HG03066 (cell line): ENCODE measurements at regions not wholly inside any gene's neighbourhood (a gene's known extent, or its start where the extent isn't known, plus 50 kb on each side); places are given as distances from the start of the nearest gene placed in this dataset.
"Not testable (repeated sequence)": the region's sequence is repeated elsewhere in the genome, so short reads cannot be mapped to it uniquely, and the experiment has no call there.

Source experiments
- ATAC-seq: cut with Tn5 transposase; IDR thresholded peaks from one replicate; pipeline ENCODE4 v1.9.1; 2021; ENCODE audit warnings: low read depth; ENCODE audit not compliant: unreplicated experiment

- no peak for ATAC-seq
These were observed 152.7 kb downstream of the C4orf33 start for GRCh38 chr4:129248621-129249020.

GRCh38 chr4:129254126-129254525, 158.2 kb downstream of the C4orf33 start:
- no peak for ATAC-seq

GRCh38 chr4:129254526-129254925, 158.6 kb downstream of the C4orf33 start:
- ATAC-seq: no peak

- no peak for ATAC-seq
These were observed 165.6 kb downstream of the C4orf33 start for GRCh38 chr4:129261584-129261983.

GRCh38 chr4:129264008-129264657, 168.2 kb downstream of the C4orf33 start:
- peak; percentile 98 for ATAC-seq

- ATAC-seq: no peak
These were observed 182.9 kb downstream of the C4orf33 start for GRCh38 chr4:129278868-129279267.

- ATAC-seq: no peak
These were observed 186.3 kb downstream of the C4orf33 start for GRCh38 chr4:129282293-129282692.

GRCh38 chr4:129292194-129292593, 196.2 kb downstream of the C4orf33 start:
- ATAC-seq: not testable (repeated sequence)

GRCh38 chr4:129314781-129315180, 218.8 kb downstream of the C4orf33 start:
- no peak for ATAC-seq

- ATAC-seq: no peak
These were observed 227.0 kb downstream of the C4orf33 start for GRCh38 chr4:129322920-129323319.

GRCh38 chr4:129323658-129324057, 227.7 kb downstream of the C4orf33 start:
- ATAC-seq: no peak

GRCh38 chr4:129326571-129327460, 230.9 kb downstream of the C4orf33 start:
- no peak for ATAC-seq

GRCh38 chr4:129327637-129328036, 231.7 kb downstream of the C4orf33 start:
- ATAC-seq: no peak

- ATAC-seq: no peak
These were observed 232.2 kb downstream of the C4orf33 start for GRCh38 chr4:129328162-129328561.

GRCh38 chr4:129334136-129334535, 238.2 kb downstream of the C4orf33 start:
- no peak for ATAC-seq

- ATAC-seq: no peak
These were observed 239.3 kb downstream of the C4orf33 start for GRCh38 chr4:129335276-129335675.

GRCh38 chr4:129335818-129336217, 239.9 kb downstream of the C4orf33 start:
- ATAC-seq: no peak

GRCh38 chr4:129336457-129337227, 240.7 kb downstream of the C4orf33 start:
- ATAC-seq: no peak

GRCh38 chr4:129337228-129337620, 241.3 kb downstream of the C4orf33 start:
- no peak for ATAC-seq

- no peak for ATAC-seq
These were observed 247.0 kb downstream of the C4orf33 start for GRCh38 chr4:129342819-129343408.

GRCh38 chr4:129344058-129344457, 248.1 kb downstream of the C4orf33 start:
- peak; percentile 54 for ATAC-seq
